ENCODE measurements at regions not wholly inside any gene's neighbourhood (a gene's known extent, or its start where the extent isn't known, plus 50 kb on each side); places are given as distances from the start of the nearest gene placed in this dataset.
"Not testable (repeated sequence)": the region's sequence is repeated elsewhere in the genome, so short reads cannot be mapped to it uniquely, and the experiment has no call there.

GRCh38 chr13:44649834-44650233 is 73.7 kb upstream of the TSC22D1 start:
- DNase-seq (ENCODE audit: low read depth), result no peak
- no peak overlapping the region for H3K4me3 ChIP-seq (ENCODE audit: low read depth, low read length)
- TF ChIP-seq CTCF (IDR thresholded peaks at IDR 0.05; ENCODE audit: insufficient read depth, low read depth, low read length, missing control alignments), result no peak

- peak; percentile 69 for DNase-seq (ENCODE audit: low read depth)
- no peak overlapping the region for H3K4me3 ChIP-seq (ENCODE audit: low read depth, low read length)
- no peak for TF ChIP-seq CTCF (IDR thresholded peaks at IDR 0.05; ENCODE audit: insufficient read depth, low read depth, low read length, missing control alignments)
These were observed 72.9 kb upstream of the TSC22D1 start for GRCh38 chr13:44649104-44649428.

- H3K4me3 ChIP-seq (ENCODE audit: low read depth, low read length), result no peak overlapping the region
- peak; percentile 26 for DNase-seq (ENCODE audit: low read depth)
- peak; percentile 27 for TF ChIP-seq CTCF (IDR thresholded peaks at IDR 0.05; ENCODE audit: insufficient read depth, low read depth, low read length, missing control alignments)
These were observed 72.4 kb upstream of the TSC22D1 start for GRCh38 chr13:44648392-44649103.

GRCh38 chr13:44647560-44647959 is 71.4 kb upstream of the TSC22D1 start:
- not testable (repeated sequence) for H3K4me3 ChIP-seq (ENCODE audit: low read depth, low read length); DNase-seq (ENCODE audit: low read depth)

GRCh38 chr13:44646044-44646443 is 69.9 kb upstream of the TSC22D1 start:
- no peak overlapping the region for H3K4me3 ChIP-seq (ENCODE audit: low read depth, low read length)
- DNase-seq (ENCODE audit: low read depth), result no peak
- no peak for TF ChIP-seq CTCF (IDR thresholded peaks at IDR 0.05; ENCODE audit: insufficient read depth, low read depth, low read length, missing control alignments)

- no peak overlapping the region for H3K4me3 ChIP-seq (ENCODE audit: low read depth, low read length)
- no peak for DNase-seq (ENCODE audit: low read depth)
- no peak for TF ChIP-seq CTCF (IDR thresholded peaks at IDR 0.05; ENCODE audit: insufficient read depth, low read depth, low read length, missing control alignments)
These were observed 67.1 kb upstream of the TSC22D1 start for GRCh38 chr13:44643256-44643655.

GRCh38 chr13:44637581-44637980 is 61.5 kb upstream of the TSC22D1 start:
- TF ChIP-seq CTCF (IDR thresholded peaks at IDR 0.05; ENCODE audit: insufficient read depth, low read depth, low read length, missing control alignments), result no peak
- H3K4me3 ChIP-seq (ENCODE audit: low read depth, low read length), result no peak overlapping the region
- DNase-seq (ENCODE audit: low read depth), result no peak
